ENCODE measurements at regions not wholly inside any gene's neighbourhood (a gene's known extent, or its start where the extent isn't known, plus 50 kb on each side); places are given as distances from the start of the nearest gene placed in this dataset.
A peak's percentile ranks its signal among the peaks of the same experiment; 100 is the strongest.

DNA sequence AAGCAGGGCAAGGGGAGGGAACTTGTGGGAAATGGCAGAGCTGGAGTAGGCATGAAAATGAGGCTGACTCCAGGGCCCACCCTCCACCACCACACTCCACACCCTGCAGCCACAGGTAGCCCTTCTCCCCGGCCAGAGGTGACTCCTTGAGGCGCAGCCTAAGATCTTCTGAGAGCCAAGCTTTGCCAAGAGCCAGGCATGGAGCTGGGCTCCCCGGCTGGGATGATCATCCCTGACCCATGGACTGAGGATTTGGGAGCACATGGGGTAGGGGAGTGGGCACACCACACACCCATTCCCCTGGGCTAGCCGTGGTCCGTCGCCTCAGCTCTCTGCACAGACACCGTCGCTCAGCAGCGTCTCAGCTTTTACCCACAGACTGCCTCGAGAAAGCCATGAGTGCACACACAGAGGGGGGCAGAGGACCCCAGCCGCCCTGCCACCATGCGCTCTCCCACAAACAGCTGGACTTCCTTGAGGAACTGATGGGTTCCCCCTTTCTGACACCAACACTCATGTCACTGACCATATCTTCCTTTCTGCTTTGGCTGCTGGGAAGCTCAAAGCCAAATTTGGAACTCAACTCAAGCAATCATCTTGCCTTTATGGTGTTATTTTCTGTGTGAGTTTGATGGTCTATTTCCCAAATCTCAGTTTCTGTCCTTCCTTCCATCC is 123.6 kb upstream of the RUNX3 start:
- no peak for DNase-seq

- no peak for DNase-seq
Observed at GRCh38 chr1:25051906-25052305, 121.8 kb upstream of the RUNX3 start.

DNA sequence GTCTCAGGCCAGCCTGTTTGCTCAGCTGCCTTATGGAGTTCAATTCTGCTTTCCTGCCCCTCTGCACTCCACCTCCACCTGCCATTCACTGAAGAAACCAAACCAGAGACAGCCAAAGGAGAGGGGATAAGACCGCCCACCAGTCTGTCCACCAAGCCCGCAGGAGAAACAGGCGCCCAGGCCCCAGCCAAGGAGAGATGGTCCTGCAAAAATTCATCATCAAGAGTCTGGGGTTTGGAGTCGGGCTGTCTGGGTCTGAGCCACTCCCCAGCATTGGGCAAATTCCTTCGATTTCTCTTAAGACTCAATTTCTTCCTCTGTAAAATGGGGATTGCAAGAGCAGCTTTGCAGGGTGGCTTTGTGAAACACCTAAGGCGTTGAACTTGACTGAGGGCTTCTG is 121.4 kb upstream of the RUNX3 start:
- no peak for DNase-seq

DNA sequence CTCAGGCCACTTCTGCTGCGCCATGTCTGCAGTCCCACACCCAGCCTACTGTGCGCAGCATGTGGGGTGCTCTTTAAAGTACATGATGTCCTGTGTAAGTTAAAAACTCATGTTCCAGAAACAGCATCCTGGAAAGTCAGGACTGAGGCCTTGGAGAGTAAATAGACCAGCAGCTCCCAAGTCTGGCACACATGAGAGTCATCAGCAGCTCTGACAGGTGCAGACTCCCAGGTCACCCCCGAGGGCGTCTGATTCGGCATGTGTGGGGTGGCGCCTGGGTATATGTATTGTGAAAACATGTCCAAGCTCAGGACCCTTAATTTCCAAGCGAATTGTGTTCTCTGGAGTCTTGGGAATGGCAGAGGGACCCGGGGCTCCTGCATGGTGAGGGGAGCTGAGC is 120.1 kb upstream of the RUNX3 start:
- no peak for DNase-seq

GRCh38 chr1:25049190-25049589 is 119.1 kb upstream of the RUNX3 start:
- DNase-seq = no peak

GRCh38 chr1:25048728-25049127 is 118.7 kb upstream of the RUNX3 start:
- DNase-seq = no peak

- DNase-seq = no peak
Observed at GRCh38 chr1:25047506-25048240, 117.6 kb upstream of the RUNX3 start.

GRCh38 chr1:25046194-25046532 is 116.1 kb upstream of the RUNX3 start:
- DNase-seq = no peak

DNA sequence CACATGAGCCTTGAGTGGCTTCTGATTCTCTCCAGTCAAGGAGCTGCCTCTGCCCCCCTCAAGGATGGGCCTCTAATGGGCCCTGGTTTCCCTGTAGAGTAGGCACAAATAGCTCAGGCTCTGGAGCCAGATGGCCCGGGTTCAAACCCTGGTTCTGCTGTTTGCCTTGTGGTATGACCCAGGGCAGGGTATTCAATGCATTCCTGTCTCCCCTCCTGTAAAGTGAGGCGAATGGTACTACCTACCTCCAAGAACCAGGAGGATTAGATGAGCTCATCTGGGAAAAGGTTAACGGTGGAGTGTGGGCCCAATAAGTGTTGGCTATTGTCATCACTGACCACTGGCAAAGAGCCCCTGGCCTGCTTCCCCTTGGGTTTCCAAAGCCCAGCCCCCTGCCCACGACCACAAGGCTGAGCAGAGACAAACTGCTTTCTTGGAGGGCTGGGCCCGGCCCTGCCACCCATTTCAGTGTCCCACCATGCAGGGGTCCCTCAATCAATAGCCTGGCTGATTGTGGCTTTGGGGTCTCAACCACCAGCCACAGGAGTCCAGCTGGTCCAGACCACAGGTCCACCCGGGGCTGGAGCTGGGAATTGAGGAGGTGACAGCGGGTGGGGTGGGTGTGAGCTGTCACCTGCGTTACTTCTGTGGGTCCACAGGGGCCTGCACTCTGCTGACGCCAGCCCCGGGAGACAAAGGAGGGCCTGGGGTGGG is 115.6 kb upstream of the RUNX3 start:
- no peak for DNase-seq

DNA sequence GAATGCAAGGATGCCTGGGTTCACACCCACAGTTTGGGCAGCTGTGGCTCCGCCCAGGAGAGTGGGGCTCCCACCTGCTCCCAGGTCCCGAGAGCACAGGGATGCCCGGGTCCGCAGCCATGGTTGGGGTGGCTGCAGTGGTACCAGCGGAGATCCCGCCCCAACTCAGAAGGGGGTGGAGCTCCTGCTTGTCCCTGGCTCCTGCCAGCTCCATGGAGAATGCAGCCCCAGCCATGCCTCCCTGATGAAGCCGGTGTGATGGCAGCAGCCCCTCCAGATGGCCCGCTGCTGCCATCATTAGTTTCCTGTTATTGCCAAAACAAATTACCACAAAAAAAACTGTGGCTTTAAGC is 113.1 kb upstream of the RUNX3 start:
- no peak for DNase-seq

- DNase-seq = no peak
Observed at GRCh38 chr1:25042331-25043227, 112.5 kb upstream of the RUNX3 start.

DNA sequence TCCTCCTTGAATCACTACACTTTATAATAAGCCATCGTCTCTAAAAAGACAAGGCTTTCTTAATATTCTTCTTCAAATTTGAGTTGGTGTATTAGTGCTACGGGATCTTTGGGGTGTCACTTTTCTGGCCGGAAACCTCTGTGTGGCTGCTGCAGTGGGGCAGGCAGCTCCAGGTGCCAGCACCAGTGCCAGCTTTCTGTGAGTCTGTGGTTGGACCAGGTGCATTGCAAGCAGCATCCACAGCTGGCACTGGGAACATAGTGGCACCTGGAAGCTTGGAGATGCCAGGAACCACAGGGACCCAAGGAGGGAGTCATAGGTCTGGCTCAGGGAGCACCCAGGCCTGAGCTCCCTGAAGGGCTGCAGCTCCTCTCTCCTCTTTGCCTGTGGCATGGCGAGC is 111.8 kb upstream of the RUNX3 start:
- DNase-seq = no peak

- no peak for DNase-seq
Observed at GRCh38 chr1:25040122-25040685, 110.1 kb upstream of the RUNX3 start.

- no peak for DNase-seq
Observed at GRCh38 chr1:25039229-25039628, 109.2 kb upstream of the RUNX3 start.

DNA sequence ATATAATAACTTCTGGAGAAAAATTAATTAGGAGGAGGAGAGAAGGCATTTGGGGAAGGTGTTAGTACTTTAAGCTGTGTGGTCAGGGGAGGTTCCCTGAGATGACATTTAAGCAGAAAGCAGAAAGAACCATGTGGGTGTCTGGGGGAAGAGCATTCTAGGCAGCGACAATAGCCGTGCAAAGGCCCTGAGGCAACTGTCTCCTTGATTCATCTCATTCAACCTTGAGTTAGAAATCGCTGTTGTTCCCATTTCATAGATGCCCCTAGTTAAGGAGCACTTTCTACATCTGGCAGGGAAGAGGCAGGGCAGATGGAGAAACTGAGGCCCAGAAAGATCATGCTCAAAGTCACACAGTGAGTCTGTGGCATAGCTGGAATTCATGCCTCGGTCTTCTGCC is 108.6 kb upstream of the RUNX3 start:
- DNase-seq = no peak

GRCh38 chr1:25037174-25038074 is 107.3 kb upstream of the RUNX3 start:
- peak; percentile 4 for DNase-seq

DNA sequence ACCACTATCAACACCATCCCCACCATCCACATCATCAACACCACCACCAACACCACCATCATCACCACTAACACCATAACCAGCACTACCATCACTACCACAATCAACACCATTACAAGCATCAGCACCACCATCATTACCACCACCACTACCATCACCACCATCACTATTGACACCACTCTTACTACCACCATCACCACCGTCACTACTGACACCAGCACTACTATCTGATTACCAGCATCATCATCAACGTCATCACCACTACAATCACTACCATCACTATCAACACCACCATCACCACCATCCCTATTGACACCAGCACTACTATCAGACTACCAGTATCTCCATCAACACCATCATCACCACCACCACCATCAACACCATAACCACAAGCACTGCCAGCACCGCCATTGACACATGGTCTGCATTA is 106.1 kb upstream of the RUNX3 start:
- DNase-seq = no peak

- DNase-seq = no peak
Observed at GRCh38 chr1:25035523-25036116, 105.5 kb upstream of the RUNX3 start.

- DNase-seq = no peak
Observed at GRCh38 chr1:25034736-25035522, 104.9 kb upstream of the RUNX3 start.
